OCI-LY3 (cell line): ENCODE measurements at regions not wholly inside any gene's neighbourhood (a gene's known extent, or its start where the extent isn't known, plus 50 kb on each side); places are given as distances from the start of the nearest gene placed in this dataset.

ENCODE experiments used
- H2AFZ ChIP-seq: fragments of 200-600, 300-600 bp; shearing (Covaris generic); 2 replicates; pipeline ENCODE4 v1.6.0; 2014; ENCODE audit warnings: antibody characterized with exemption, low read depth, low read length
- H3K27ac ChIP-seq: fragments of 200-600, 300-600 bp; sonication (generic); 2 replicates; pipeline ENCODE4 v1.5.1; 2014; ENCODE audit warnings: mild to moderate bottlenecking, low read length, moderate library complexity, mixed read lengths
- H3K27me3 ChIP-seq: fragments of 200-600, 300-600 bp; sonication (generic); 2 replicates; pipeline ENCODE4 v1.6.1; 2014; ENCODE audit warnings: low read depth, low read length, mixed read lengths
- H3K36me3 ChIP-seq: fragments of 200-600, 300-600 bp; sonication (generic); replicated peaks from 2 replicates; pipeline ENCODE3; 2014; ENCODE audit warnings: low read depth, low read length, mixed read lengths
- H3K4me1 ChIP-seq: fragments of 300-600, 200-600 bp; sonication (generic); 2 replicates; pipeline ENCODE4 v1.6.1; 2014; ENCODE audit warnings: low read length, mixed read lengths
- H3K4me2 ChIP-seq: fragments of 200-600, 300-600 bp; sonication (generic); 2 replicates; pipeline ENCODE4 v1.6.1; 2014; ENCODE audit warnings: low read length, mixed read lengths
- H3K4me3 ChIP-seq: fragments of 300-600, 200-600 bp; sonication (generic); 2 replicates; pipeline ENCODE4 v1.5.1; 2014; ENCODE audit warnings: antibody characterized with exemption, mild to moderate bottlenecking, low read length, moderate library complexity
- H3K79me2 ChIP-seq: fragments of 300-600, 200-600 bp; shearing (Covaris generic); 2 replicates; pipeline ENCODE4 v1.6.1; 2014; ENCODE audit warnings: mild to moderate bottlenecking, low read length, mixed read lengths
- H3K9ac ChIP-seq: fragments of 300-600, 200-600 bp; shearing (Covaris generic); 2 replicates; pipeline ENCODE4 v1.6.0; 2014; ENCODE audit warnings: mild to moderate bottlenecking, low read length, moderate library complexity
- H3K9me3 ChIP-seq: fragments of 200-600, 300-600 bp; shearing (Covaris generic); 2 replicates; pipeline ENCODE4 v1.6.1; 2014; ENCODE audit warnings: low read length, mixed read lengths; ENCODE audit not compliant: insufficient read depth
- H4K20me1 ChIP-seq: fragments of 200-600, 300-600 bp; sonication (generic); 2 replicates; pipeline ENCODE4 v1.6.1; 2016; ENCODE audit warnings: low read length, mixed read lengths; ENCODE audit not compliant: insufficient read depth
- CTCF ChIP-seq: fragments of 200-600, 300-600 bp; sonication (generic); IDR thresholded peaks from 2 replicates; pipeline ENCODE4 v1.5.1; 2014; ENCODE audit warnings: antibody characterized with exemption, low read length, low read depth
- EZH2phosphoT487 ChIP-seq: fragments of 200-600 bp; shearing (Covaris generic); IDR thresholded peaks from 2 replicates; pipeline ENCODE4 v1.6.1; 2018; ENCODE audit warnings: antibody characterized with exemption, mixed run types, low read depth

DNA sequence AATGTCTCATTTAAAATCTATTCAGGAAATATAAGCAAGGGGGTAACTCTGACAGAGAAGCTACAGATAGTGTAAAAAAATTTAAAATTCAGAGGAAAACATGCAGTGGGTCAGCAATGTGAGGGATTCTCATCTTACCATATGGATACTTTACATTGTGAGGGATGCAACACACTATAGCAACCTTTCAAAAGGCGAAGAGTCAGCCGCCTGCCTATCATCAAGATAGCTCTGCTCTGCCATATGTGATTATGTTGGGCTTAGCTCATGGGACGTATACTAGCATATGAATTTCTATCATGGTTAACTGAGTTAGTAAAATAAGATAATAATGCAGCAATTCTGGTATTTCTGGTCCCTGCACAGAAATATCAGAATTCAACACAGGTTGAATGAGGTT is 130.9 kb downstream of the MAP3K7 start:
- no peaks in the 10 kb centered on the region for H3K79me2 ChIP-seq
- no peaks in the 10 kb centered on the region for H4K20me1 ChIP-seq
- H2AFZ ChIP-seq, result no peak overlapping the region
- no peak for TF ChIP-seq EZH2phosphoT487
- no peak for TF ChIP-seq CTCF
- no peak overlapping the region for H3K9ac ChIP-seq
- H3K36me3 ChIP-seq, result no peaks in the 10 kb centered on the region
- 0 out of 2 replicates have a peak, but pooled peaks cover 3% of the 10 kb centered on the region for H3K27me3 ChIP-seq
- H3K4me1 ChIP-seq, result no peaks in the 10 kb centered on the region
- no peak overlapping the region for H3K4me3 ChIP-seq
- no peak overlapping the region for H3K4me2 ChIP-seq
- no peaks in the 10 kb centered on the region for H3K9me3 ChIP-seq
- H3K27ac ChIP-seq, result no peak overlapping the region

DNA sequence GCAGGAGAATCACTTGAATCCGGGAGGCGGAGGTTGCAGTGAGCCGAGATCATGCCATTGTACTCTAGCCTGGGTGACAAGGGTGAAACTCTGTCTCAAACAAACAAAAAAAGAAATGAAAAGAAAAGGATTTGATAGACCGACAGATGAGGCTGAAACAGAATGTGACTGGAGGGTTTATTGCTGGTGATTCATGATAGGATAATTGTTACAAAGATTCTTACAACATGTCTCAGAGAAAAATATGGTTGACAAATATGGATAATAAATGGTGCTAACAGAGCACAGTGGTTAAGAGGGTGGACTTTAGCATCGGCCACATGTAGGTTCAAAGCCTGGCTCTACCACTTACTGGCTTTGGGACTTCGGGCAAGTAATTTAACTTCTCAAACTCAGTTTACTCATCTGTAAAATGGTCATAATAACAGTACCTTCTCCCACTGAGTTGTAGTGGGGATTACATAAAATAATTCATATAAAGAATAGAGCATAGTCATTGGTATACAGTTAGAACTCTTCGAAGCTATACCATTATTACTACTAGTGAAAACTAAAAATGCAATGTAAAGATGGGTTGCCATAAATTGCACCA is 131.9 kb downstream of the MAP3K7 start:
- Histone ChIP-seq H3K27ac (no peak overlapping the region), H3K4me2 (no peak overlapping the region), H4K20me1 (no peaks in the 10 kb centered on the region), H3K36me3 (no peaks in the 10 kb centered on the region), H3K4me1 (no peaks in the 10 kb centered on the region), H3K79me2 (no peaks in the 10 kb centered on the region), H2AFZ (no peak overlapping the region), H3K27me3 (0 out of 2 replicates have a peak, but pooled peaks cover 2% of the 10 kb centered on the region), H3K9me3 (no peaks in the 10 kb centered on the region), H3K9ac (no peak overlapping the region), H3K4me3 (no peak overlapping the region)
- TF ChIP-seq CTCF (no peak), EZH2phosphoT487 (no peak)

DNA sequence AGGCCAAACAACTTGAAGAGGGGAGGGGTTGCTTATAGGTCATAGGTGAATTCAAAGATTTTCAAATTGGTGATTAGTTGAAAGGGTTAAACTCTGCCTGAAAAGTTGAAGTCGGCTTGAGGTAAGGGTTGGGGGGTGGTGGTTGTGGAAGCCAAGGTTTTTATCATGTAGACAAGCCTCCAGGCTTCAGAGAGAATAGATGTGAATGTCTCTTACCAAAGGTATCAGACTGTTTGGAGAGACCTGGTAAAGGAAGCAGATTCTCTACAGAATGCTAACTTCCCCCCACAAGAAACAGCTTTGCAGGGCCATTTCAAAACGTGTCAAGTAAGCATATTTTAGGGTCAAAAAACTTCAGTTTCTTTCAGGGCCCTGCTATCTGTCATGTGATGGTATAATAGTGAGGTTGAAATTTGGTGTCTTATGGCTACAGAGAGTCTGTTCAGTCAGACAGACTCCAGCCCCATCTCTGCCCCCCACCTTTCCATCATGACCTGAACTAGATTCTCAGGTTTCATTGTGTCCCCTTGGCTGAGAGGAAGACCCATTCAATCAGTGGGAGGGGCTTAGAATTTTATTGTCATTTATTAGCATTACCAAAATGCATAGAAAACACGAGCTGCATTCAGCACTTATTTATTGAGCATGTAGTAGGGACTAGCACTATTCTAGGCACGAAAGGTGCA is 136.5 kb downstream of the MAP3K7 start:
- H3K4me3 ChIP-seq, result no peak overlapping the region
- H3K27me3 ChIP-seq, result no peaks in the 10 kb centered on the region
- no peaks in the 10 kb centered on the region for H3K9me3 ChIP-seq
- H2AFZ ChIP-seq, result no peak overlapping the region
- H3K27ac ChIP-seq, result no peak overlapping the region
- H3K4me1 ChIP-seq, result no peaks in the 10 kb centered on the region
- H3K9ac ChIP-seq, result no peak overlapping the region
- TF ChIP-seq CTCF (no peak), EZH2phosphoT487 (no peak)
- H3K36me3 ChIP-seq, result no peaks in the 10 kb centered on the region
- H4K20me1 ChIP-seq, result no peaks in the 10 kb centered on the region
- no peak overlapping the region for H3K4me2 ChIP-seq
- no peaks in the 10 kb centered on the region for H3K79me2 ChIP-seq

GRCh38 chr6:90449311-90449710 is 137.6 kb downstream of the MAP3K7 start:
- TF ChIP-seq EZH2phosphoT487 (no peak), CTCF (no peak)

More at GRCh38 chr6:90449311-90449710, 137.6 kb downstream of the MAP3K7 start:
- no peak overlapping the region for H3K9ac ChIP-seq
- no peak overlapping the region for H3K27ac ChIP-seq
- no peaks in the 10 kb centered on the region for H3K9me3 ChIP-seq
- H3K27me3 ChIP-seq, result no peaks in the 10 kb centered on the region
- no peaks in the 10 kb centered on the region for H4K20me1 ChIP-seq
- no peaks in the 10 kb centered on the region for H3K36me3 ChIP-seq
- no peaks in the 10 kb centered on the region for H3K4me1 ChIP-seq
- no peak overlapping the region for H3K4me2 ChIP-seq
- H3K4me3 ChIP-seq, result no peak overlapping the region
- no peaks in the 10 kb centered on the region for H3K79me2 ChIP-seq
- H2AFZ ChIP-seq, result no peak overlapping the region
